ENCODE measurements at regions not wholly inside any gene's neighbourhood (a gene's known extent, or its start where the extent isn't known, plus 50 kb on each side); places are given as distances from the start of the nearest gene placed in this dataset.

- DNase-seq: no peak
- Histone ChIP-seq H3K9me3 (no peaks in the 10 kb centered on the region), H3K27ac (no peak overlapping the region), H3K36me3 (no peaks in the 10 kb centered on the region), H3K4me3 (replicated peaks in 1 of 3) (no peak overlapping the region), H3K4me1 (no peaks in the 10 kb centered on the region), H3K27me3 (no peaks in the 10 kb centered on the region)
- TF ChIP-seq, protein P1, sequence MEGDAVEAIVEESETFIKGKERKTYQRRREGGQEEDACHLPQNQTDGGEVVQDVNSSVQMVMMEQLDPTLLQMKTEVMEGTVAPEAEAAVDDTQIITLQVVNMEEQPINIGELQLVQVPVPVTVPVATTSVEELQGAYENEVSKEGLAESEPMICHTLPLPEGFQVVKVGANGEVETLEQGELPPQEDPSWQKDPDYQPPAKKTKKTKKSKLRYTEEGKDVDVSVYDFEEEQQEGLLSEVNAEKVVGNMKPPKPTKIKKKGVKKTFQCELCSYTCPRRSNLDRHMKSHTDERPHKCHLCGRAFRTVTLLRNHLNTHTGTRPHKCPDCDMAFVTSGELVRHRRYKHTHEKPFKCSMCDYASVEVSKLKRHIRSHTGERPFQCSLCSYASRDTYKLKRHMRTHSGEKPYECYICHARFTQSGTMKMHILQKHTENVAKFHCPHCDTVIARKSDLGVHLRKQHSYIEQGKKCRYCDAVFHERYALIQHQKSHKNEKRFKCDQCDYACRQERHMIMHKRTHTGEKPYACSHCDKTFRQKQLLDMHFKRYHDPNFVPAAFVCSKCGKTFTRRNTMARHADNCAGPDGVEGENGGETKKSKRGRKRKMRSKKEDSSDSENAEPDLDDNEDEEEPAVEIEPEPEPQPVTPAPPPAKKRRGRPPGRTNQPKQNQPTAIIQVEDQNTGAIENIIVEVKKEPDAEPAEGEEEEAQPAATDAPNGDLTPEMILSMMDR (IDR thresholded peaks at IDR 0.05): no peak
- TF ChIP-seq POLR2A (IDR thresholded peaks at IDR 0.05): no peak
- 73 to 78% methylated on average over 6 of the region's 6 CpGs for WGBS, 2 donors
- intact Hi-C loops (cut with DNase I): no loop called here
Measured at GRCh38 chr9:3125602-3126405, 281.9 kb upstream of the PUM3 start.

- WGBS, 2 donors: 7 to 8% methylated on average over 2 of the region's 2 CpGs
- Histone ChIP-seq H3K27me3 (no peaks in the 10 kb centered on the region), H3K4me3 (replicated peaks in 1 of 3) (no peak overlapping the region), H3K36me3 (no peaks in the 10 kb centered on the region), H3K27ac (no peak overlapping the region), H3K9me3 (no peaks in the 10 kb centered on the region), H3K4me1 (no peaks in the 10 kb centered on the region)
- DNase-seq: no peak
- intact Hi-C loops (cut with DNase I): no loop called here
- no peak for TF ChIP-seq POLR2A (IDR thresholded peaks at IDR 0.05)
- TF ChIP-seq, protein P1 (IDR thresholded peaks at IDR 0.05): no peak
Measured at GRCh38 chr9:3124001-3124400, 280.1 kb upstream of the PUM3 start.

DNA sequence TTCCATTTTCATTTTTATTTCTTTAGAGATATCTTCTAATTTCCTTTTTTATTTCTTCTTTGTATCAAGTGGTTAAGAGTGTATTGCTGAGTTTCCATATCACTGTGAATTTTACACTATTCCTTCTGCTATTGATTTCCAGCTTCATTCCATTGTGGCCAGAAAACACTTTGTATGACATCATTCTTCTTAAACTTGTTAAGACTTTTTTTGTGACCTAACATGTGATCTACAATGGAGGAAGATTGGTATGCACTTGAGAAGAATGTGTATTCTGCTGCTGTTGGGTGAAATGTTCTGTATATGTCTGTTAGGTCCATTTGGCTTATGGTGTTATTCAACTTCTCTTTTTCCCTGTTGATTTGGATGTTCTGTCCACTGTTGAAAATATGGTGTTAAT lies 274.2 kb upstream of the PUM3 start:
- Histone ChIP-seq H3K4me3 (replicated peaks in 1 of 3) (no peak overlapping the region), H3K4me1 (no peaks in the 10 kb centered on the region), H3K9me3 (no peaks in the 10 kb centered on the region), H3K36me3 (no peaks in the 10 kb centered on the region), H3K27me3 (no peaks in the 10 kb centered on the region), H3K27ac (no peak overlapping the region)
- no peak for TF ChIP-seq POLR2A (IDR thresholded peaks at IDR 0.05)
- TF ChIP-seq, protein P1 (IDR thresholded peaks at IDR 0.05): no peak
- intact Hi-C loops (cut with DNase I): no loop called here
- DNase-seq: no peak

GRCh38 chr9:3099646-3100045 lies 255.8 kb upstream of the PUM3 start:
- Histone ChIP-seq H3K4me3 (replicated peaks in 1 of 3) (no peak overlapping the region), H3K9me3 (no peaks in the 10 kb centered on the region), H3K36me3 (no peaks in the 10 kb centered on the region), H3K4me1 (no peaks in the 10 kb centered on the region), H3K27me3 (no peaks in the 10 kb centered on the region), H3K27ac (no peak overlapping the region)
- DNase-seq: no peak
- intact Hi-C loops (cut with DNase I): no loop called here
- TF ChIP-seq, protein P1 (IDR thresholded peaks at IDR 0.05): no peak
- TF ChIP-seq POLR2A (IDR thresholded peaks at IDR 0.05): no peak

DNA sequence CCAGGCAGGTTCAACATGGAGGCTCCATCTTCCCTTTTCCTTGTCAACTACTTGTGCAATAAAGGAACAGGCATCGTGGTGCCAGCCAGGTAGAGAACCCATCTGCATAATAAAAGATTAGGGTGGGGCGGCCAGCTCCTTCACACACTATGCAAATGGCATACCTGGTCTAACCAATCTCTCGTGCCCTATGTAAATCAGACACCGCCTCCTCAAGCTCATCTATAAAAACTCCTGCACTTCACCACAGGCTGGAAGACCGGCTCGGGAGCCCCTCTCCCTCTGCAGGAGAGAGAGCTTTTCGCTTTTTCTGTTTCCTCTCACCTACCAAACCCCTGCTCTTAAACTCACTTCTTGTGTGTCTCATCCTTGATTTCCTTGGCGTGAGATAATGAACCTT lies 244.3 kb upstream of the PUM3 start:
- Histone ChIP-seq H3K27me3 (no peaks in the 10 kb centered on the region), H3K36me3 (no peaks in the 10 kb centered on the region), H3K27ac (no peak overlapping the region), H3K9me3 (no peaks in the 10 kb centered on the region), H3K4me1 (no peaks in the 10 kb centered on the region), H3K4me3 (replicated peaks in 1 of 3) (no peak overlapping the region)
- intact Hi-C loops (cut with DNase I): no loop called here
- no peak for TF ChIP-seq POLR2A (IDR thresholded peaks at IDR 0.05)
- TF ChIP-seq, protein P1 (IDR thresholded peaks at IDR 0.05): no peak
- no peak for DNase-seq
- WGBS, 2 donors: 80 to 83% methylated on average over 8 of the region's 8 CpGs
